SK-N-SH treated with all-trans-retinoic acid at 6 μM for 48 hours (cell line): ENCODE measurements at regions not wholly inside any gene's neighbourhood (a gene's known extent, or its start where the extent isn't known, plus 50 kb on each side); places are given as distances from the start of the nearest gene placed in this dataset.

ENCODE experiments used
- ATAC-seq: fragments of 200-7000 bp; cut with Tn5 transposase; 3 replicates; pipeline ENCODE4 v1.9.1; 2020; ENCODE audit warnings: mild to moderate bottlenecking, moderate library complexity
- ARNTL ChIP-seq: fragments of 450-650 bp; formaldehyde crosslinking; IDR thresholded peaks from 2 replicates; pipeline ENCODE4 v1.5.0; 2020; ENCODE audit warnings: low read depth, mild to moderate bottlenecking, moderate library complexity, borderline replicate concordance
- CREB5 ChIP-seq: fragments of 250-450 bp; sonication (Bioruptor Pico); IDR thresholded peaks from 2 replicates; pipeline ENCODE4 v1.5.1; 2020; ENCODE audit warnings: low read depth, mild to moderate bottlenecking, moderate library complexity
- CSDC2 ChIP-seq: fragments of 250-450 bp; sonication (Bioruptor Pico); IDR thresholded peaks from 2 replicates; pipeline ENCODE4 v1.5.0; 2020; ENCODE audit warnings: mild to moderate bottlenecking, moderate library complexity
- CSRNP3 ChIP-seq: fragments of 250-450 bp; sonication (Bioruptor Pico); IDR thresholded peaks from 2 replicates; pipeline ENCODE4 v1.5.1; 2021; ENCODE audit warnings: mild to moderate bottlenecking, moderate library complexity
- ESRRG ChIP-seq: fragments of 250-450 bp; sonication (Bioruptor Pico); IDR thresholded peaks from 2 replicates; pipeline ENCODE4 v1.6.1; 2021; ENCODE audit warnings: mild to moderate bottlenecking
- GLIS3 ChIP-seq: fragments of 250-450 bp; sonication (Bioruptor Pico); IDR thresholded peaks from 2 replicates; pipeline ENCODE4 v1.5.0; 2020; ENCODE audit warnings: mild to moderate bottlenecking, moderate library complexity
- ISL1 ChIP-seq: fragments of 250-450 bp; sonication (Bioruptor Pico); IDR thresholded peaks from 2 replicates; pipeline ENCODE4 v2.1.2; 2022; ENCODE audit warnings: mild to moderate bottlenecking, moderate library complexity
- OSR1 ChIP-seq: fragments of 250-450 bp; sonication (Bioruptor Pico); IDR thresholded peaks from 2 replicates; pipeline ENCODE4 v1.8.0; 2022; ENCODE audit warnings: moderate library complexity, mild to moderate bottlenecking, inconsistent platforms
- PATZ1 ChIP-seq: fragments of 250-450 bp; sonication (Bioruptor Pico); IDR thresholded peaks from 2 replicates; pipeline ENCODE4 v1.8.0; 2020; ENCODE audit warnings: mild to moderate bottlenecking, moderate library complexity, borderline replicate concordance
- POU6F1 ChIP-seq: fragments of 250-450 bp; sonication (Bioruptor Pico); IDR thresholded peaks from 2 replicates; pipeline ENCODE4 v1.8.0; 2021; ENCODE audit warnings: low read depth, mild to moderate bottlenecking, moderate library complexity, borderline replicate concordance
- PPARA ChIP-seq: fragments of 250-450 bp; sonication (Bioruptor Pico); IDR thresholded peaks from 2 replicates; pipeline ENCODE4 v1.5.0; 2020; ENCODE audit warnings: mild to moderate bottlenecking, borderline replicate concordance
- RARB ChIP-seq: fragments of 250-450 bp; sonication (Bioruptor Pico); IDR thresholded peaks from 2 replicates; pipeline ENCODE4 v1.8.0; 2021; ENCODE audit warnings: mild to moderate bottlenecking, moderate library complexity
- SNAI2 ChIP-seq: fragments of 250-450 bp; sonication (Bioruptor Pico); IDR thresholded peaks from 2 replicates; pipeline ENCODE4 v1.5.0; 2020; ENCODE audit warnings: mild to moderate bottlenecking, moderate library complexity
- TCF4 ChIP-seq: fragments of 250-450 bp; sonication (Bioruptor Pico); IDR thresholded peaks from 2 replicates; pipeline ENCODE4 v1.8.0; 2021; ENCODE audit warnings: mild to moderate bottlenecking, moderate library complexity, borderline replicate concordance
- TOX ChIP-seq: fragments of 250-450 bp; sonication (Bioruptor Pico); IDR thresholded peaks from 2 replicates; pipeline ENCODE4 v1.8.0; 2021; ENCODE audit warnings: mild to moderate bottlenecking, moderate library complexity, borderline replicate concordance
- TSHZ2 ChIP-seq: fragments of 250-450 bp; sonication (Bioruptor Pico); IDR thresholded peaks from 2 replicates; pipeline ENCODE4 v1.5.0; 2020; ENCODE audit warnings: mild to moderate bottlenecking, moderate library complexity
- ZC3H10 ChIP-seq: fragments of 250-450 bp; sonication (Bioruptor Pico); IDR thresholded peaks from 2 replicates; pipeline ENCODE4 v1.5.1; 2021; ENCODE audit warnings: mild to moderate bottlenecking, moderate library complexity
- ZFP3 ChIP-seq: fragments of 250-450 bp; sonication (Bioruptor Pico); IDR thresholded peaks from 2 replicates; pipeline ENCODE4 v1.5.0; 2020; ENCODE audit warnings: mild to moderate bottlenecking, moderate library complexity
- ZFP30 ChIP-seq: fragments of 450-650 bp; formaldehyde crosslinking; IDR thresholded peaks from 2 replicates; pipeline ENCODE4 v1.5.0; 2022; ENCODE audit warnings: mild to moderate bottlenecking, moderate library complexity
- ZNF565 ChIP-seq: fragments of 450-650 bp; formaldehyde crosslinking; conservative IDR thresholded peaks from 2 replicates; pipeline ENCODE4 v1.5.0; 2020; ENCODE audit warnings: low read depth, mild to moderate bottlenecking, moderate library complexity
- ZNF70 ChIP-seq: fragments of 450-650 bp; formaldehyde crosslinking; IDR thresholded peaks from 2 replicates; pipeline ENCODE4 v1.5.0; 2020; ENCODE audit warnings: mild to moderate bottlenecking, moderate library complexity
- ZNF8 ChIP-seq: fragments of 450-650 bp; formaldehyde crosslinking; IDR thresholded peaks from 2 replicates; pipeline ENCODE4 v1.5.0; 2020; ENCODE audit warnings: mild to moderate bottlenecking, moderate library complexity

- no peak for TF ChIP-seq OSR1 (CRISPR knock-in tag)
- no peak for TF ChIP-seq TSHZ2 (CRISPR knock-in tag)
- TF ChIP-seq GLIS3 (CRISPR knock-in tag), result no peak
- TF ChIP-seq CSRNP3 (CRISPR knock-in tag), result no peak
Measured at GRCh38 chr6:1068068-1068467, 243.8 kb upstream of the FOXQ1 start (continued).

GRCh38 chr6:1067346-1067745 lies 244.6 kb upstream of the FOXQ1 start:
- no peak for ATAC-seq
- no peak for TF ChIP-seq ZFP30 (CRISPR knock-in tag)
- no peak for TF ChIP-seq TCF4 (CRISPR knock-in tag)
- TF ChIP-seq PPARA (CRISPR knock-in tag), result no peak
- TF ChIP-seq ARNTL, result no peak
- TF ChIP-seq ZNF565 (CRISPR knock-in tag), result no peak
- no peak for TF ChIP-seq SNAI2
- no peak for TF ChIP-seq CSDC2 (CRISPR knock-in tag)
- no peak for TF ChIP-seq ZNF8 (CRISPR knock-in tag)
- TF ChIP-seq POU6F1 (CRISPR knock-in tag), result no peak
- no peak for TF ChIP-seq ESRRG (CRISPR knock-in tag)
- TF ChIP-seq CSRNP3 (CRISPR knock-in tag), result no peak
- TF ChIP-seq ZC3H10 (CRISPR knock-in tag), result no peak
- TF ChIP-seq PATZ1 (CRISPR knock-in tag), result no peak
- no peak for TF ChIP-seq CREB5 (CRISPR knock-in tag)
- no peak for TF ChIP-seq TOX (CRISPR knock-in tag)

- ATAC-seq, result no peak
- TF ChIP-seq ESRRG (CRISPR knock-in tag) (no peak), PATZ1 (CRISPR knock-in tag) (no peak), TCF4 (CRISPR knock-in tag) (no peak), CSRNP3 (CRISPR knock-in tag) (no peak), ZNF8 (CRISPR knock-in tag) (no peak), ZNF70 (CRISPR knock-in tag) (no peak), ISL1 (CRISPR knock-in tag) (no peak), ARNTL (no peak), ZFP3 (no peak), RARB (CRISPR knock-in tag) (no peak), POU6F1 (CRISPR knock-in tag) (no peak)
Measured at GRCh38 chr6:1066449-1067090, 245.3 kb upstream of the FOXQ1 start.
